Kidney (tissue), 13 donors: ENCODE measurements at regions not wholly inside any gene's neighbourhood (a gene's known extent, or its start where the extent isn't known, plus 50 kb on each side); places are given as distances from the start of the nearest gene placed in this dataset.
"Not testable (repeated sequence)": the region's sequence is repeated elsewhere in the genome, so short reads cannot be mapped to it uniquely, and the experiment has no call there.

Source experiments
- DNase-seq, 5 donors: peaks; one replicate each; pipeline ENCODE4 v3.0.0-alpha.2; 2013 to 2020
- FAIRE-seq: peaks from 2 replicates; lab custom pipeline; 2012; peaks lifted over from hg19 to GRCh38; lab: Jason Lieb, UNC
- H3K27ac ChIP-seq, 2 donors: one replicate each; pipeline ENCODE4 v1.7.0; 2013; ENCODE audit warnings: low read depth in 2 of 2, low read length in 2 of 2, inconsistent platforms in 1 of 2
- H3K27me3 ChIP-seq: one replicate; pipeline ENCODE4 v1.7.1; 2013; ENCODE audit warnings: low read length, inconsistent platforms; ENCODE audit not compliant: control insufficient read depth, insufficient read depth
- H3K36me3 ChIP-seq, 3 donors: one replicate each; pipeline versions ENCODE4 v1.7.0 to v1.7.1; 2013; ENCODE audit warnings: low read length in 3 of 3, control low read depth in 1 of 3, inconsistent platforms in 1 of 3; ENCODE audit not compliant: insufficient read depth in 3 of 3, control insufficient read depth in 2 of 3
- H3K4me1 ChIP-seq, 3 donors: one replicate each; pipeline versions ENCODE4 v1.7.0 to v1.7.1; 2013; ENCODE audit warnings: low read length in 3 of 3, inconsistent platforms in 1 of 3, low read depth in 1 of 3; ENCODE audit not compliant: control insufficient read depth in 2 of 3, insufficient read depth in 2 of 3
- H3K4me3 ChIP-seq, 3 donors: one replicate each; pipeline versions ENCODE4 v1.7.0 to v1.8.1; 2013; ENCODE audit warnings: low read length in 3 of 3, control low read depth in 1 of 3, inconsistent platforms in 1 of 3
- H3K9ac ChIP-seq, 3 donors: one replicate each; pipeline versions ENCODE4 v1.7.0 to v1.7.1; 2013; ENCODE audit warnings: low read length in 3 of 3, control low read depth in 1 of 3, inconsistent platforms in 1 of 3
- H3K9me3 ChIP-seq, 3 donors: one replicate each; pipeline versions ENCODE4 v1.7.0 to v1.7.1; 2013; ENCODE audit warnings: low read length in 3 of 3, control low read depth in 1 of 3, inconsistent platforms in 1 of 3; ENCODE audit not compliant: control insufficient read depth in 2 of 3, insufficient read depth in 1 of 3
- CTCF ChIP-seq: IDR thresholded peaks from 3 replicates; pipeline ENCODE4 v1.5.1; 2012; ENCODE audit warnings: mild to moderate bottlenecking, moderate library complexity, borderline replicate concordance; ENCODE audit not compliant: insufficient read depth; ENCODE audit errors: extremely low read depth
- intact Hi-C: fragments of 100-400 bp; cut with DNase I; formaldehyde crosslinking; loops from one replicate; pipeline ENCODE4 v1.11.1; 2022
- donor health status: control.
- donor health status: control.
- donor health status: control.
- donor health status: control.
- donor health status: control.
- donor health status: DM: yes; HTN: yes; CAD: no.
- donor health status: Normal renal cell carcinoma (clear cell type).

- Histone ChIP-seq H3K4me1 (peaks cover 0 to 24% (median 13%) of the 10 kb centered on the region in 3 donors), H3K27ac (no peak overlapping the region), H3K27me3 (no peaks in the 10 kb centered on the region), H3K9ac (no peak overlapping the region), H3K4me3 (no peak overlapping the region), H3K36me3 (no peaks in the 10 kb centered on the region), H3K9me3 (no peaks in the 10 kb centered on the region)
- DNase-seq (peak in 1 of 5 donors; percentile 51), FAIRE-seq (no peak)
- intact Hi-C loops: no loop called here
- no peak for TF ChIP-seq CTCF
Observed at GRCh38 chr2:109692013-109692743, 78.0 kb downstream of the SOWAHC start.

- H3K27ac ChIP-seq, FAIRE-seq, H3K36me3 ChIP-seq, DNase-seq, H3K27me3 ChIP-seq, H3K4me3 ChIP-seq, intact Hi-C loops, H3K9ac ChIP-seq, H3K9me3 ChIP-seq: not testable (repeated sequence)
- peaks cover 0 to 24% (median 13%) of the 10 kb centered on the region in 3 donors for H3K4me1 ChIP-seq
Observed at GRCh38 chr2:109692831-109693230, 78.7 kb downstream of the SOWAHC start.

GRCh38 chr2:109693292-109693691 lies 79.1 kb downstream of the SOWAHC start:
- H3K9me3 ChIP-seq, H3K9ac ChIP-seq, intact Hi-C loops, H3K4me3 ChIP-seq, DNase-seq, H3K27me3 ChIP-seq, H3K36me3 ChIP-seq, FAIRE-seq: not testable (repeated sequence)
- peaks cover 0 to 24% (median 13%) of the 10 kb centered on the region in 3 donors for H3K4me1 ChIP-seq
- H3K27ac ChIP-seq: peak overlapping the region in 1 of 2 donors; percentile 17

- Histone ChIP-seq H3K27ac (no peak overlapping the region), H3K4me1 (peaks cover 0 to 24% (median 13%) of the 10 kb centered on the region in 3 donors), H3K36me3 (no peaks in the 10 kb centered on the region), H3K9me3 (no peaks in the 10 kb centered on the region), H3K4me3 (no peak overlapping the region), H3K9ac (no peak overlapping the region), H3K27me3 (no peaks in the 10 kb centered on the region)
- no peak for FAIRE-seq
- no peak for TF ChIP-seq CTCF
- intact Hi-C loops: no loop called here
- DNase-seq: no peak
Observed at GRCh38 chr2:109694190-109694589, 80.0 kb downstream of the SOWAHC start.
